Ovary (tissue), 3 donors: ENCODE measurements at regions not wholly inside any gene's neighbourhood (a gene's known extent, or its start where the extent isn't known, plus 50 kb on each side); places are given as distances from the start of the nearest gene placed in this dataset.

Experiments used
- EP300 ChIP-seq: sonication (generic); formaldehyde crosslinking; IDR thresholded peaks from one replicate; pipeline ENCODE4 v1.6.1; 2017; ENCODE audit warnings: antibody characterized with exemption
- POLR2A ChIP-seq: fragments of 450-650 bp; IDR thresholded peaks from one replicate; pipeline ENCODE4 v1.6.1; 2017; ENCODE audit warnings: antibody characterized with exemption, mild to moderate bottlenecking, moderate library complexity
- TF ChIP-seq, protein P1 (sequence below), 3 donors: fragments of 450-650 bp in 2 of 3; fragments of 200-600 bp in 1 of 3; IDR thresholded peaks; one replicate each; pipeline versions ENCODE4 v1.5.1 to v1.8.0; 2016 to 2022; ENCODE audit warnings: antibody characterized with exemption in 3 of 3, mild to moderate bottlenecking in 1 of 3
- donor health status: DM: no; HTN: no; CAD: no.

DNA sequence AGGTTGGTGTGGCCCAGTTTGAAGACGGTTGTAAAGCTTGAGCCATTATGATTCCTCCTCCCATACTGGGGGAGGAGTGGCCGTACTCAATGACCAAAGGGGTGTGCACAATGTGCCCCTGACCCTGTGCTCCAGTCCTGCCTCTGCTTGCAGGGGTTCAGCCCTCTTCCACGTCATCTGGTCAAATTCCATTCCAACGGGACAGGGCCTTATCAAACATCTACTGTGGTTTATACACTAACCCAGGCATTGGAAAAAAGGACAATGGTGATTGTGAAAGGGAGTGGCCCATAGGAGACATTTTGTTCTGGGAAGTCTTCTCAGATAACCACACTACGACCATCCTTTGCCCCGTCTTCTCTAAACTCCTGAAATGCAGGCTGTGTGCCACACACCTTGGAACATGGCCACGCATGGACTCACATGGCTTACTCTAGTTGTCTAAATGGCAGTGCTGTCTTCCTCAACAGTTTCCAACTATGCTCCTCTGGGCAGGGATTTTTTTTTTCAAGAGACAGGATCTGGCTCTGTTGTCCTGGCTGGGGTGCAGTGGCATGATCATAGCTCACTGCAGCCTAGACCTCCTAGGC is 103.0 kb downstream of the JCAD start:
- TF ChIP-seq, protein P1, sequence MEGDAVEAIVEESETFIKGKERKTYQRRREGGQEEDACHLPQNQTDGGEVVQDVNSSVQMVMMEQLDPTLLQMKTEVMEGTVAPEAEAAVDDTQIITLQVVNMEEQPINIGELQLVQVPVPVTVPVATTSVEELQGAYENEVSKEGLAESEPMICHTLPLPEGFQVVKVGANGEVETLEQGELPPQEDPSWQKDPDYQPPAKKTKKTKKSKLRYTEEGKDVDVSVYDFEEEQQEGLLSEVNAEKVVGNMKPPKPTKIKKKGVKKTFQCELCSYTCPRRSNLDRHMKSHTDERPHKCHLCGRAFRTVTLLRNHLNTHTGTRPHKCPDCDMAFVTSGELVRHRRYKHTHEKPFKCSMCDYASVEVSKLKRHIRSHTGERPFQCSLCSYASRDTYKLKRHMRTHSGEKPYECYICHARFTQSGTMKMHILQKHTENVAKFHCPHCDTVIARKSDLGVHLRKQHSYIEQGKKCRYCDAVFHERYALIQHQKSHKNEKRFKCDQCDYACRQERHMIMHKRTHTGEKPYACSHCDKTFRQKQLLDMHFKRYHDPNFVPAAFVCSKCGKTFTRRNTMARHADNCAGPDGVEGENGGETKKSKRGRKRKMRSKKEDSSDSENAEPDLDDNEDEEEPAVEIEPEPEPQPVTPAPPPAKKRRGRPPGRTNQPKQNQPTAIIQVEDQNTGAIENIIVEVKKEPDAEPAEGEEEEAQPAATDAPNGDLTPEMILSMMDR (IDR thresholded peaks at IDR 0.05): no peak
- no peak for TF ChIP-seq POLR2A
- TF ChIP-seq EP300: no peak
